Activated naive CD4-positive, alpha-beta T cell treated with anti-CD3 and anti-CD28 coated beads, Interleukin-2, amount 10 ng/mL, durations not matched to agents 7 days and 5 days (primary cell): ENCODE measurements at regions not wholly inside any gene's neighbourhood (a gene's known extent, or its start where the extent isn't known, plus 50 kb on each side); places are given as distances from the start of the nearest gene placed in this dataset.

Experiments used
- CTCF ChIA-PET: fragments of 350-600 bp; sonication (Branson Sonifier 250); formaldehyde crosslinking; loops from one replicate; lab custom pipeline; 2021; ENCODE audit warnings: antibody characterized with exemption; lab: Charles Lee
- DNase-seq: peaks from one replicate; pipeline ENCODE4 v3.0.0-alpha.2; 2020
- H3K27ac Mint-ChIP-seq: one replicate; pipeline ENCODE4 v1.8.0; 2021; ENCODE audit warnings: mild to moderate bottlenecking, moderate library complexity, mixed read lengths
- H3K27me3 Mint-ChIP-seq: one replicate; pipeline ENCODE4 v1.8.0; 2021; ENCODE audit warnings: mild to moderate bottlenecking, mixed read lengths
- H3K36me3 Mint-ChIP-seq: one replicate; pipeline ENCODE4 v1.8.0; 2021; ENCODE audit warnings: mixed read lengths
- H3K4me1 Mint-ChIP-seq: one replicate; pipeline ENCODE4 v1.8.0; 2021; ENCODE audit warnings: mixed read lengths
- H3K4me3 Mint-ChIP-seq: one replicate; pipeline ENCODE4 v1.8.0; 2021; ENCODE audit warnings: mild to moderate bottlenecking, moderate library complexity, mixed read lengths
- H3K9me3 Mint-ChIP-seq: one replicate; pipeline ENCODE4 v1.8.0; 2021; ENCODE audit warnings: mixed read lengths

- no peak overlapping the region for H3K27ac Mint-ChIP-seq
- CTCF ChIA-PET: no interaction called here
- no peaks in the 10 kb centered on the region for H3K36me3 Mint-ChIP-seq
- H3K4me3 Mint-ChIP-seq: no peak overlapping the region
- H3K4me1 Mint-ChIP-seq: no peaks in the 10 kb centered on the region
- H3K9me3 Mint-ChIP-seq: no peaks in the 10 kb centered on the region
- no peak for DNase-seq
- H3K27me3 Mint-ChIP-seq: peaks cover 12% of the 10 kb centered on the region
Measured at GRCh38 chr7:106992511-106992910, 52.0 kb upstream of the PRKAR2B start.
